ENCODE measurements at regions not wholly inside any gene's neighbourhood (a gene's known extent, or its start where the extent isn't known, plus 50 kb on each side); places are given as distances from the start of the nearest gene placed in this dataset.
"Not testable (repeated sequence)": the region's sequence is repeated elsewhere in the genome, so short reads cannot be mapped to it uniquely, and the experiment has no call there.

DNA sequence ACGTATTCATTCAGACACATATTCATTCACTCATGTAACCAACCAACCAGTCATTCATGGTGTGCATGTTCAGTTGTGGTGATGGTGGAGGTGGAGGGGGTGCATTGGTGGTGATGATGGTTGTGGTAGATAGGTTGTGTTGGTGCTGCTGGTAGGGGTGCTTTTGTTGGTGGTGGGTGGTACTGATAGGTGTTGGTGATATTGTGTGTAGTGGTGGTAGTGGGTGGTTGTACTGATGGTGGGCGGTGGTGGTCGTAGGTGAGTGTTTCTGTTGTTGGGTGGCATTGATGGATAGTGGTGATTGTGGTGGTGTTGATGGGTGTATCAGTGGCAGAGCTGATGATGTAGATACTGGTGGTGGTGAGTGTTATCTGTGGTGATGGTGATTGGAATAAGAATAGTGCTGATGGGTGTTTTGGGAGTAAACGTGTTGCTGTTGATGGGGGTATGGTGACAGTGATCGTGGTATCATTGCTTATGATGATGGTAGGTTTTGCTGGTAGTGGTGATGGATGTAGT lies 59.8 kb upstream of the SHB start:
- Histone ChIP-seq H4K20me1 (ENCODE audit: insufficient read depth) (no peaks in the 10 kb centered on the region), H2AFZ (ENCODE audit: low read depth) (no peak overlapping the region), H3K36me3 (ENCODE audit: insufficient read depth) (no peaks in the 10 kb centered on the region), H3K79me2 (ENCODE audit: insufficient read depth, low read depth) (no peaks in the 10 kb centered on the region), H3K9ac (no peak overlapping the region), H3K27me3 (ENCODE audit: insufficient read depth, low read depth) (no peaks in the 10 kb centered on the region), H3K27ac (no peak overlapping the region), H3K4me1 (ENCODE audit: low read depth, poor library complexity, severe bottlenecking) (no peaks in the 10 kb centered on the region), H3K4me3 (IDR thresholded peaks at IDR 0.05; ENCODE audit: insufficient read depth, low read depth, low read length) (no peak overlapping the region), H3K4me2 (no peak overlapping the region)
- TF ChIP-seq, protein P1, sequence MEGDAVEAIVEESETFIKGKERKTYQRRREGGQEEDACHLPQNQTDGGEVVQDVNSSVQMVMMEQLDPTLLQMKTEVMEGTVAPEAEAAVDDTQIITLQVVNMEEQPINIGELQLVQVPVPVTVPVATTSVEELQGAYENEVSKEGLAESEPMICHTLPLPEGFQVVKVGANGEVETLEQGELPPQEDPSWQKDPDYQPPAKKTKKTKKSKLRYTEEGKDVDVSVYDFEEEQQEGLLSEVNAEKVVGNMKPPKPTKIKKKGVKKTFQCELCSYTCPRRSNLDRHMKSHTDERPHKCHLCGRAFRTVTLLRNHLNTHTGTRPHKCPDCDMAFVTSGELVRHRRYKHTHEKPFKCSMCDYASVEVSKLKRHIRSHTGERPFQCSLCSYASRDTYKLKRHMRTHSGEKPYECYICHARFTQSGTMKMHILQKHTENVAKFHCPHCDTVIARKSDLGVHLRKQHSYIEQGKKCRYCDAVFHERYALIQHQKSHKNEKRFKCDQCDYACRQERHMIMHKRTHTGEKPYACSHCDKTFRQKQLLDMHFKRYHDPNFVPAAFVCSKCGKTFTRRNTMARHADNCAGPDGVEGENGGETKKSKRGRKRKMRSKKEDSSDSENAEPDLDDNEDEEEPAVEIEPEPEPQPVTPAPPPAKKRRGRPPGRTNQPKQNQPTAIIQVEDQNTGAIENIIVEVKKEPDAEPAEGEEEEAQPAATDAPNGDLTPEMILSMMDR (conservative IDR thresholded peaks at IDR 0.05; ENCODE audit: low read depth, low read length) = no peak

DNA sequence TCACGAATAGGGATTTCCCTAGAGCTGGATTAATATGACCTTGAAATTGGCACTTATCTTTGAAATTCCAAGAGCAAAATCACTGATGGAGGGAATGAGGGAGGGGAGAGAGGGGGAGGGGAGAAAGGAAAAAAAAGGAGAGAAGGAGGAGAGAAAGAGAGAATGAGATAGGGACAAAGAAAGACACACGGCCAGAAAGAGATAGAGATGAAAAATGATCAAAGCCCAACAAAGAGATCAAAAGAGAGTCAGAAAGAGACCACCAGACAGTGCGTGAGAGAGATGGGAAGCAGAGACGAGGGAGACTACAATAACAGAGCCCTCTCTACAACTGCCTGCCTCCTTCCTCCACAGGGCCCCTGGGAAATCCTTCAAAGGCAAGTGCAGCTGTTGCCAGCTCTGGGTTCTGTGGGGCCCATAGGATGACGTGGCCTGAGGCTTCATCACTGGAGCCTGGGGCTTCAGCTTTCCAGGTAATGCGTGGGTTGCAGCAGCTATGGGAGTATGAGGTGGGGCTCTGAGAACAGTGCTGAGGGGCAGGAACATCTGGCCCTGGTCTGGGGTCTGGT lies 58.3 kb upstream of the SHB start:
- Histone ChIP-seq H3K36me3 (ENCODE audit: insufficient read depth) (no peaks in the 10 kb centered on the region), H3K4me1 (ENCODE audit: low read depth, poor library complexity, severe bottlenecking) (no peaks in the 10 kb centered on the region), H3K4me2 (no peak overlapping the region), H4K20me1 (ENCODE audit: insufficient read depth) (no peaks in the 10 kb centered on the region), H2AFZ (ENCODE audit: low read depth) (no peak overlapping the region), H3K9ac (no peak overlapping the region), H3K27me3 (ENCODE audit: insufficient read depth, low read depth) (no peaks in the 10 kb centered on the region), H3K4me3 (IDR thresholded peaks at IDR 0.05; ENCODE audit: insufficient read depth, low read depth, low read length) (no peak overlapping the region), H3K79me2 (ENCODE audit: insufficient read depth, low read depth) (no peaks in the 10 kb centered on the region), H3K27ac (no peak overlapping the region)
- TF ChIP-seq, protein P1 (conservative IDR thresholded peaks at IDR 0.05; ENCODE audit: low read depth, low read length) = no peak

DNA sequence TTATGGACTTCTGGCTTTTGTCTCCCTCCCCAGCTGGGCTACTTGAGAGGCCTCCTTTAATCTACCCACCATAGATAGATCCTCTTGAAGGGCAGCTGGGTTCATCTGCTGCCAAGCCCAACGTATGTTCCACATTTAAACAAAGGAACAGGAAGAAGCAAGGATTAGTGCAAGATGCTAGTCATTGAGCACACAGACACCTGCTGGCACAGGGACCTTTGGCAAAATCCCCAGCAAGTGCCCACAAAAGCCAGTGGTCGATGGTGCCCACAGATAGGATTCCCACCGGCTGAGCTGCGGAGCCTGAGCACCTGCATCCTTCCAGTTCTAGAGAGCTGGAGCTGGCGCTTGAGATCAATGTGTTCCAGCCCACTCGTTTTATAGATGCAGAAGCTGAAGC lies 57.7 kb upstream of the SHB start:
- Histone ChIP-seq H3K4me3 (IDR thresholded peaks at IDR 0.05; ENCODE audit: insufficient read depth, low read depth, low read length) (no peak overlapping the region), H3K27me3 (ENCODE audit: insufficient read depth, low read depth) (no peaks in the 10 kb centered on the region), H2AFZ (ENCODE audit: low read depth) (no peak overlapping the region), H3K4me2 (no peak overlapping the region), H3K4me1 (ENCODE audit: low read depth, poor library complexity, severe bottlenecking) (no peaks in the 10 kb centered on the region), H3K36me3 (ENCODE audit: insufficient read depth) (no peaks in the 10 kb centered on the region), H4K20me1 (ENCODE audit: insufficient read depth) (no peaks in the 10 kb centered on the region), H3K9ac (no peak overlapping the region), H3K79me2 (ENCODE audit: insufficient read depth, low read depth) (no peaks in the 10 kb centered on the region), H3K27ac (no peak overlapping the region)
- TF ChIP-seq, protein P1 (conservative IDR thresholded peaks at IDR 0.05; ENCODE audit: low read depth, low read length) = no peak

DNA sequence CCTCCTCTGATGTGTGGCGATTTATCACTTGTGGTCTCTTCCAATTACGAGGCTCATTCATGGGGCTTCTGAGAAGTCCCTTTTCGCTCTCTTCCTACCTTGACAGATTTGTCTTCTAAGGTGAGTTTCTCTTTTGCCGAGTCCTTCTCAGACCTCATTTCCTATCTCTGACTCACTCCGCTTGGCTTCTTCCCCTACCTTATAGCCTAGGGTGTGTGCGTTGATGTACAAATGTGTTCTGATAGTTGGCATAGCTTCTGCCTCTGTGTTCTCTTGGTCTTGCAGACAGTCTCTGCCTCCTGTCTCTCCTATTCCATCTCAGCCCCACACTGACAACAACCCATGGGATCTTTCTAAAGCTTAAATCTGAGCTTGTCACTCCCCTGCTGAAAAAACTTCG lies 56.9 kb upstream of the SHB start:
- H3K4me3 ChIP-seq (IDR thresholded peaks at IDR 0.05; ENCODE audit: insufficient read depth, low read depth, low read length) = no peak overlapping the region
- TF ChIP-seq, protein P1 (conservative IDR thresholded peaks at IDR 0.05; ENCODE audit: low read depth, low read length) = no peak
- H3K27ac ChIP-seq = no peak overlapping the region
- no peaks in the 10 kb centered on the region for H3K4me1 ChIP-seq (ENCODE audit: low read depth, poor library complexity, severe bottlenecking)
- no peak overlapping the region for H2AFZ ChIP-seq (ENCODE audit: low read depth)
- no peak overlapping the region for H3K9ac ChIP-seq
- no peaks in the 10 kb centered on the region for H3K36me3 ChIP-seq (ENCODE audit: insufficient read depth)
- no peak overlapping the region for H3K4me2 ChIP-seq
- H4K20me1 ChIP-seq (ENCODE audit: insufficient read depth) = no peaks in the 10 kb centered on the region
- no peaks in the 10 kb centered on the region for H3K27me3 ChIP-seq (ENCODE audit: insufficient read depth, low read depth)
- H3K79me2 ChIP-seq (ENCODE audit: insufficient read depth, low read depth) = no peaks in the 10 kb centered on the region

DNA sequence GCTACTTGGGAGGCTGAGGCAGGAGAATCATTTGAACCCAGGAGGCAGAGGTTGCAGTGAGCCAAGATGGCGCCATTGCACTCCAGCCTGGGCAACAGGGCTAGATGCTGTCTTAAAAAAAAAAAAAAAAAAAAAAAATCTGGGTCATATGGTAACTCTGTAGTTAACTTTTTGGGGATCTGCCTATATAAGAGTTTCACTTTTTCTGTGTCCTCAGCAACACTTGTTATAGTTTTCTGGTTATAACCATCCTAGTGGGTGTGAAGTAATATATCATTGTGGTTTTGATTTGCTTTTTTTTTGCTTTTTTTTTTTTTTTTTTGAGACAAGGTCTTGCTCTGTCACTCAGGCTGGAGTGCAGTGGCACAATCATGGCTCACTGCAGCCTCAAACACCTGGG lies 54.3 kb upstream of the SHB start:
- H3K79me2 ChIP-seq (ENCODE audit: insufficient read depth, low read depth); H3K36me3 ChIP-seq (ENCODE audit: insufficient read depth); H3K9ac ChIP-seq; H3K27me3 ChIP-seq (ENCODE audit: insufficient read depth, low read depth); H3K4me3 ChIP-seq (IDR thresholded peaks at IDR 0.05; ENCODE audit: insufficient read depth, low read depth, low read length); H3K4me2 ChIP-seq; H2AFZ ChIP-seq (ENCODE audit: low read depth); H3K4me1 ChIP-seq (ENCODE audit: low read depth, poor library complexity, severe bottlenecking); H4K20me1 ChIP-seq (ENCODE audit: insufficient read depth); H3K27ac ChIP-seq: not testable (repeated sequence)
